HCT116 (cell line): ENCODE measurements at regions not wholly inside any gene's neighbourhood (a gene's known extent, or its start where the extent isn't known, plus 50 kb on each side); places are given as distances from the start of the nearest gene placed in this dataset.

ENCODE experiments used
- ATAC-seq: fragments of 200-7000 bp; cut with Tn5 transposase; 2 replicates; pipeline ENCODE4 v1.9.1; 2020; ENCODE audit warnings: mild to moderate bottlenecking, moderate library complexity
- BruUV-seq: library from RNA; stranded (reverse); fragments of 400-500 nt; replicated peaks from 2 replicates; lab custom pipeline; 2021; lab: Mats Ljungman, UMichigan
- CTCF ChIA-PET: fragments of 300-600 bp; sonication (Branson Sonifier 250); formaldehyde crosslinking; loops from one replicate; lab custom pipeline; 2021; ENCODE audit warnings: antibody characterized with exemption; lab: Charles Lee
- POLR2A ChIA-PET: fragments of 300-600, 350-600 bp; sonication (Branson Sonifier 250); formaldehyde crosslinking; loops from one replicate; lab custom pipeline; 2021; ENCODE audit warnings: antibody characterized with exemption; lab: Charles Lee
- RAD21 ChIA-PET, 2 experiments: fragments of 300-600 bp; sonication (Branson Sonifier 250); formaldehyde crosslinking; loops; one replicate each; lab custom pipeline; 2023; ENCODE audit warnings: low total read pairs in 2 of 2; ENCODE audit not compliant: uncharacterized antibody in 2 of 2, unreplicated experiment in 2 of 2, low non-redundant PET in 1 of 2; lab: Charles Lee
- DNase-seq: peaks from one replicate; pipeline ENCODE4 v3.0.0-alpha.2; 2010; ENCODE audit warnings: low read depth, low spot score
- H2AFZ ChIP-seq: fragments of 200-600 bp; shearing (Covaris generic), sonication (generic); 2 replicates; pipeline ENCODE4 v1.6.1; 2017; ENCODE audit warnings: low read depth, mixed run types, mixed read lengths, antibody characterized with exemption, low read length; ENCODE audit not compliant: poor library complexity, severe bottlenecking
- H3K27ac ChIP-seq: 2 replicates; pipeline ENCODE4 v1.5.1; 2012; ENCODE audit warnings: low read depth, low read length
- H3K27me3 ChIP-seq: fragments of 200-600 bp; sonication (generic); 2 replicates; pipeline ENCODE4 v1.6.1; 2016; ENCODE audit warnings: mixed run types, low read length, mixed read lengths; ENCODE audit not compliant: insufficient read depth
- H3K36me3 ChIP-seq, 2 experiments: fragments of 200-500 bp in 1 of 2; fragments of 200-600 bp in 1 of 2; sonication (Bioruptor generic) in 1 of 2; sonication (generic) in 1 of 2; 2 replicates each; pipeline versions ENCODE4 v1.5.1 to v1.6.1; 2014 to 2016; ENCODE audit warnings: low read length in 2 of 2, inconsistent platforms in 1 of 2, mixed read lengths in 1 of 2, mixed run types in 1 of 2; ENCODE audit not compliant: insufficient read depth in 2 of 2, control insufficient read depth in 1 of 2
- H3K4me1 ChIP-seq, 2 experiments: fragments of 200-600 bp in 1 of 2; sonication (generic) in 1 of 2; 2 replicates each; pipeline versions ENCODE4 v1.5.1 to v1.6.1; 2012 to 2017; ENCODE audit warnings: low read length in 2 of 2, inconsistent platforms in 1 of 2, mild to moderate bottlenecking in 1 of 2, mixed read lengths in 1 of 2, mixed run types in 1 of 2, moderate library complexity in 1 of 2; ENCODE audit not compliant: insufficient read depth in 2 of 2, control insufficient read depth in 1 of 2
- H3K4me2 ChIP-seq: fragments of 200-600 bp; sonication (generic); 2 replicates; pipeline ENCODE4 v1.6.1; 2017; ENCODE audit warnings: mixed run types, low read length, mixed read lengths
- H3K4me3 ChIP-seq, 2 experiments: fragments of 200-600 bp in 1 of 2; sonication (generic) in 1 of 2; replicated peaks in 1 of 2; 2 replicates each; pipeline ENCODE4 v1.5.1; 2011 to 2016; ENCODE audit warnings: low read length in 2 of 2, control low read depth in 1 of 2, low read depth in 1 of 2, mild to moderate bottlenecking in 1 of 2, mixed read lengths in 1 of 2, mixed run types in 1 of 2
- H3K79me2 ChIP-seq: fragments of 200-600 bp; sonication (generic); 2 replicates; pipeline ENCODE4 v1.6.1; 2017; ENCODE audit warnings: mild to moderate bottlenecking, mixed run types, low read length, moderate library complexity, mixed read lengths; ENCODE audit not compliant: insufficient read depth
- H3K9ac ChIP-seq: fragments of 200-600 bp; sonication (generic); 2 replicates; pipeline ENCODE4 v1.6.1; 2016; ENCODE audit warnings: low read length, mixed read lengths
- H3K9me2 ChIP-seq: fragments of 200-600 bp; sonication (generic), shearing (Covaris generic); 2 replicates; pipeline ENCODE4 v1.6.1; 2017; ENCODE audit warnings: mixed run types, mild to moderate bottlenecking, moderate library complexity; ENCODE audit not compliant: insufficient read depth
- H3K9me3 ChIP-seq, 2 experiments: fragments of 200-500 bp in 1 of 2; fragments of 200-600 bp in 1 of 2; sonication (Bioruptor generic) in 1 of 2; sonication (generic) in 1 of 2; 2 replicates each; pipeline ENCODE4 v1.6.1; 2014 to 2017; ENCODE audit warnings: low read length in 2 of 2, mixed read lengths in 2 of 2, inconsistent platforms in 1 of 2, low read depth in 1 of 2, mild to moderate bottlenecking in 1 of 2, mixed run types in 1 of 2, moderate library complexity in 1 of 2; ENCODE audit not compliant: control insufficient read depth in 1 of 2, insufficient read depth in 1 of 2
- H4K20me1 ChIP-seq: fragments of 200-600 bp; sonication (generic), shearing (Covaris generic); 2 replicates; pipeline ENCODE4 v1.6.1; 2017; ENCODE audit warnings: mixed run types, mild to moderate bottlenecking, moderate library complexity; ENCODE audit not compliant: insufficient read depth
- EZH2phosphoT487 ChIP-seq: fragments of 200-600 bp; IDR thresholded peaks from 2 replicates; pipeline ENCODE4 v1.6.1; 2018; ENCODE audit warnings: antibody characterized with exemption, borderline replicate concordance
- POLR2AphosphoS5 ChIP-seq: IDR thresholded peaks from 2 replicates; pipeline ENCODE4 v1.6.1; 2011; ENCODE audit warnings: mild to moderate bottlenecking, low read depth, low read length, moderate library complexity
- SIN3A ChIP-seq: IDR thresholded peaks from 2 replicates; pipeline ENCODE4 v1.6.1; 2012; ENCODE audit warnings: low read depth
- TCF7L2 ChIP-seq: IDR thresholded peaks from 2 replicates; pipeline ENCODE4 v1.7.0; 2011; ENCODE audit warnings: borderline replicate concordance, inconsistent platforms; ENCODE audit not compliant: insufficient read depth, insufficient read length; ENCODE audit errors: extremely low read depth
- intact Hi-C: fragments of 100-400 bp; cut with micrococcal nuclease; formaldehyde crosslinking; loops from 2 replicates; pipeline ENCODE4 v1.10.0; 2022
- TF ChIP-seq, protein P1 (sequence below): IDR thresholded peaks from 2 replicates; pipeline ENCODE4 v1.6.1; 2011; ENCODE audit warnings: mild to moderate bottlenecking, low read length, moderate library complexity; ENCODE audit not compliant: insufficient replicate concordance; ENCODE audit errors: extremely low read depth
- TF ChIP-seq, protein P2 (sequence below): IDR thresholded peaks from 2 replicates; pipeline ENCODE4 v1.6.1; 2012

DNA sequence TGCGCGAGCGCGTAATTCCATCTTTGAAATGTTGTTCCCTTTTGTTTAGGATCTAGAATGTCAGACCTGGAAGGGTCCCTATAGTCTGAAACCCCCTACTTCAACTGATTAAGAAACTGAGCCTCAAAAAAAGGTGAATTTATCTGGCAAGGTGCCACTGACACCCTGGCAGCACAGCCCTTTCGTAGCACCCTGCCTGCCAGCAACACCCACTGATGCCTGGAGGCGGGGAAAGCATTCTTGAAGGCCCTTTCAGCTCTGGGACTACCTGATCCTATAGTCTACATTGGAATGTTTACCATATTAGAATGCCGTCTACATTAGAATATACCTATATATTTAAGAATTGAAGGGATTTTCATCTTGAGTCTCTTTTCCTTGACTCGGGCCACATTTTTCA lies 542.3 kb downstream of the BUD13 start:
- Histone ChIP-seq H2AFZ (no peak overlapping the region), H3K9ac (no peak overlapping the region), H3K4me1 (no peaks in the 10 kb centered on the region), H3K27ac (no peak overlapping the region), H4K20me1 (no peaks in the 10 kb centered on the region), H3K4me3 (no peak overlapping the region), H3K9me3 (no peaks in the 10 kb centered on the region)
- intact Hi-C loops = no loop called here
- RAD21 ChIA-PET = no interaction called here
- TF ChIP-seq POLR2AphosphoS5 (no peak), TCF7L2 (no peak), EZH2phosphoT487 (no peak)
- TF ChIP-seq, protein P1, sequence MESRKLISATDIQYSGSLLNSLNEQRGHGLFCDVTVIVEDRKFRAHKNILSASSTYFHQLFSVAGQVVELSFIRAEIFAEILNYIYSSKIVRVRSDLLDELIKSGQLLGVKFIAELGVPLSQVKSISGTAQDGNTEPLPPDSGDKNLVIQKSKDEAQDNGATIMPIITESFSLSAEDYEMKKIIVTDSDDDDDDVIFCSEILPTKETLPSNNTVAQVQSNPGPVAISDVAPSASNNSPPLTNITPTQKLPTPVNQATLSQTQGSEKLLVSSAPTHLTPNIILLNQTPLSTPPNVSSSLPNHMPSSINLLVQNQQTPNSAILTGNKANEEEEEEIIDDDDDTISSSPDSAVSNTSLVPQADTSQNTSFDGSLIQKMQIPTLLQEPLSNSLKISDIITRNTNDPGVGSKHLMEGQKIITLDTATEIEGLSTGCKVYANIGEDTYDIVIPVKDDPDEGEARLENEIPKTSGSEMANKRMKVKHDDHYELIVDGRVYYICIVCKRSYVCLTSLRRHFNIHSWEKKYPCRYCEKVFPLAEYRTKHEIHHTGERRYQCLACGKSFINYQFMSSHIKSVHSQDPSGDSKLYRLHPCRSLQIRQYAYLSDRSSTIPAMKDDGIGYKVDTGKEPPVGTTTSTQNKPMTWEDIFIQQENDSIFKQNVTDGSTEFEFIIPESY = no peak
- TF ChIP-seq, protein P2, sequence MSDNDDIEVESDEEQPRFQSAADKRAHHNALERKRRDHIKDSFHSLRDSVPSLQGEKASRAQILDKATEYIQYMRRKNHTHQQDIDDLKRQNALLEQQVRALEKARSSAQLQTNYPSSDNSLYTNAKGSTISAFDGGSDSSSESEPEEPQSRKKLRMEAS = no peak
- TF ChIP-seq, all 23 proteins: peak for 0
- no peaks in the 10 kb centered on the region for H3K9me2 ChIP-seq
- H3K4me2 ChIP-seq = no peak overlapping the region
- ChIA-PET POLR2A (no interaction called here), CTCF (no interaction called here)
- no peaks in the 10 kb centered on the region for H3K27me3 ChIP-seq
- H3K36me3 ChIP-seq = no peaks in the 10 kb centered on the region
- no peaks in the 10 kb centered on the region for H3K79me2 ChIP-seq
- no peak for DNase-seq
- no peak for ATAC-seq
- BruUV-seq = no TSS peak

DNA sequence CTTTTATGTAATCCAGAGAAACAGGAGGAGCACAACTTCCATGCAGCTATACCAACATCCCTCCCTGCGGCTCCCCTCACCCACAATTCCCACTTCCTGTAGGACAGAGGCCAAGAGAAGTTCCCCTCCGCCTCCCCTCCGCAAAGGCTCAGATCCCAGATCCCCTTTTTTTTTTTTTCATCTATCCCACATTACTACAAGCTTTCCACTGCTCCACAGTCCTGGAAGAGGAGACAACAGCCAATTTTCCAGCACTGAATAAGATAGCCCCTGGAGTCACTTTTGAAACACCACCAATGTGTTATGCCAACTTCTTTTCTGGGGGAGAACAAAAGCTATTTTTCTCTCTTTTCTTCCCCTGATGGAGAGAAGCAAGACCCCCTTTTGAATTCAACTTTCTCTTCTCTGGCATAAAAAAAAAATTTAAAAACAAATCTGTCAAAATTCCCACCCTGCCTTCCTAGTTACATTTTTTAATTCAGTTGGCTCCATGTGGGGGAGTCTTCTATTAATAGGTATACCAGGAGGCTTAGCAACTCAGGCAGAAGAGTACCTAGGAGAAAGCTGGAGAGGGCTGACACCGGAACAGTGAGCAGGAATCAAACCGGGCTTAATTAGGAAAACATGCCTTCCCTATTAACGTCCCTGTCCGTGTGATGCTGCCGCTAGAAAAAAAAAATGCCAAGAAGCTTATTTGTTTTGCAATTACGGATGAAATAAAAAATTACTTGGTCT lies 543.4 kb downstream of the BUD13 start:
- H2AFZ ChIP-seq = no peak overlapping the region
- no peak overlapping the region for H3K9ac ChIP-seq
- H3K4me2 ChIP-seq = no peak overlapping the region
- no peak for ATAC-seq
- POLR2A ChIA-PET = no interaction called here
- H3K79me2 ChIP-seq = no peaks in the 10 kb centered on the region
- no peaks in the 10 kb centered on the region for H3K4me1 ChIP-seq
- H3K9me2 ChIP-seq = no peaks in the 10 kb centered on the region
- no peaks in the 10 kb centered on the region for H3K9me3 ChIP-seq
- intact Hi-C loops = no loop called here
- H3K27ac ChIP-seq = no peak overlapping the region
- H3K27me3 ChIP-seq = no peaks in the 10 kb centered on the region
- CTCF ChIA-PET = interaction anchor here (0.9 kb wide), 1 partner anchor 13 kb away, joined by 3 read pairs; no protein-coding TSS in a partner anchor
- H4K20me1 ChIP-seq = no peaks in the 10 kb centered on the region
- BruUV-seq = no TSS peak
- RAD21 ChIA-PET = no interaction called here
- TF ChIP-seq SIN3A = no peak
- TF ChIP-seq, all 23 proteins: peak for 0
- no peak for DNase-seq
- Histone ChIP-seq H3K4me3 (no peak overlapping the region), H3K36me3 (no peaks in the 10 kb centered on the region)
